ENCODE measurements at regions not wholly inside any gene's neighbourhood (a gene's known extent, or its start where the extent isn't known, plus 50 kb on each side); places are given as distances from the start of the nearest gene placed in this dataset.

DNA sequence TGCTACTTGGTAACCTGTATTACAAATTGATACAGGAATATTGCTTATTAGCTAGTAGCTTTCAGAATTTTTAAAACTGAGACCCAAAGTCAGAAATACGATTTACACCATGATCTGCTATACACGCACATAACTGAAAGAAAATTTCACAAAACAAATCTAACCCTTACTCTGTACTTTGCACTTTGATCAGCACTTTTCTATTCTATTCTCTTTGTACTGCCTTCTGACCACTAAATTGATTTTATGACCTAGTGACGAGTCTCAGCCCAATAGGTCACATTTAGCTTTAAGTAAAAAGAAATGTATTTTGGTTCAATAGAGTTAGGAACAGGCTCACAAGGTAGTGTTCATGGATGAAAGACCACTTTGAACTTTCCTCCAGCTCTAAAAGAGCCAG is 252.5 kb downstream of the TBX18 start:
- no peak overlapping the region for H3K4me3 ChIP-seq (ENCODE audit: low read depth, low read length)
- TF ChIP-seq CTCF (IDR thresholded peaks at IDR 0.05; ENCODE audit: borderline replicate concordance, insufficient read depth, low read depth, low read length): no peak

DNA sequence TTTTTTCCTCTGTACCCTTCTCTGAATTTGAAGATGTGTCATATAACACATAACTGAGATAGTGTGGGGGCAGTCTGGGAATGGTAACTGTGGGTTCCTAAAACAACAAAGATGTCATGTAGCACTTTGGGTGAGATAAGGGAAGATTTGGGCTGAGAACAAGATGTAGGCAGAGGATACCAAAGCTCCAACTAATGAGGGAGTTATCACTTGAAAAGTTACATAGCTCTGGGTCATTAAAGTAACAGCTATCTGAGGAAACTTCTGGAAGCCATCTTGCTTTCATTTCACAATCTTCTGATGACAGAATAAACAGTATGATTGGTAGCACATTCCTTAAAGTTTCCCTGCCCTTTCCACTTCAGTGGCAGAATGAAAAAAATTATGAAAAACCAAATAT is 255.4 kb downstream of the TBX18 start:
- H3K4me3 ChIP-seq (ENCODE audit: low read depth, low read length): no peak overlapping the region
- TF ChIP-seq CTCF (IDR thresholded peaks at IDR 0.05; ENCODE audit: borderline replicate concordance, insufficient read depth, low read depth, low read length): no peak

DNA sequence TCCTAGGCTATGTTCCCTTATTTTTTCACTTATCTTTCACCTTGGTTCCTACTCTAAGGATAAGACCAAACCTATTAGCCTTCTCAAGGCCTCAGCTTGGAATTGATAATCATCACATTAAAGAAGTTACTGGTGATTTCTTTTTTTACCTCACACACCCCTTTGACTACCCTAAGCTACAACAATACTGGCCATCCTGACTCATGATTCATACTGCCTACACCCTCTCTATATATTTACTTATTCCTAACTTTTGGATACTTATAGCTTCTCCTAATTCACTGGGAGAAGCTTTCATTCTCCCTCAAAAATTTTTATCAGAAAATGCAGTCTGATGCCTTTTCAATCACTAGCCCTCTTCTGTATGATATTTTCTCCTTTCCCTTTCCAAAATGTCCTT is 256.1 kb downstream of the TBX18 start:
- H3K4me3 ChIP-seq (ENCODE audit: low read depth, low read length): no peak overlapping the region
- TF ChIP-seq CTCF (IDR thresholded peaks at IDR 0.05; ENCODE audit: borderline replicate concordance, insufficient read depth, low read depth, low read length): no peak

DNA sequence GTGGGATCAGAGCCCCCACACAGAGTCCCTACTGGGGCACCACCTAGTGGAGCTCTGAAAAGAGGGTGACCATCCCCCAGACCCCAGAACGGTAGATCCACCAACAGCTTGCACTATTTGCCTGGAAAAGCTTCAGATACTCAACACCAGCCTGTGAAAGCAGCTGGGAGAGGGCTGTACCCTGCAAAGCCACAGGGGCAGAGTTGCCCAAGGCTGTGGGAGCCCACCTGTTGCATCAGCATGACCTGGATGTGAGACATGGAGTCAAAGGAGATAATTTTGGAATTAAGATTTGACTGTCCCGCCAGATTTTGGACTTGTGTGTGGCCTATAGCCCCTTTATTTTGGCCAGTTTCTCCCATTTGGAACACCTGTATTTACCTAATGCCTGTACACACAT is 260.4 kb downstream of the TBX18 start:
- no peak for TF ChIP-seq CTCF (IDR thresholded peaks at IDR 0.05; ENCODE audit: borderline replicate concordance, insufficient read depth, low read depth, low read length)
- no peak overlapping the region for H3K4me3 ChIP-seq (ENCODE audit: low read depth, low read length)

- H3K4me3 ChIP-seq (ENCODE audit: low read depth, low read length): no peak overlapping the region
- TF ChIP-seq CTCF (IDR thresholded peaks at IDR 0.05; ENCODE audit: borderline replicate concordance, insufficient read depth, low read depth, low read length): no peak
Observed at GRCh38 chr6:84501315-84501714, 263.1 kb downstream of the TBX18 start.

GRCh38 chr6:84500726-84501125 is 263.7 kb downstream of the TBX18 start:
- H3K4me3 ChIP-seq (ENCODE audit: low read depth, low read length): no peak overlapping the region
- no peak for TF ChIP-seq CTCF (IDR thresholded peaks at IDR 0.05; ENCODE audit: borderline replicate concordance, insufficient read depth, low read depth, low read length)

DNA sequence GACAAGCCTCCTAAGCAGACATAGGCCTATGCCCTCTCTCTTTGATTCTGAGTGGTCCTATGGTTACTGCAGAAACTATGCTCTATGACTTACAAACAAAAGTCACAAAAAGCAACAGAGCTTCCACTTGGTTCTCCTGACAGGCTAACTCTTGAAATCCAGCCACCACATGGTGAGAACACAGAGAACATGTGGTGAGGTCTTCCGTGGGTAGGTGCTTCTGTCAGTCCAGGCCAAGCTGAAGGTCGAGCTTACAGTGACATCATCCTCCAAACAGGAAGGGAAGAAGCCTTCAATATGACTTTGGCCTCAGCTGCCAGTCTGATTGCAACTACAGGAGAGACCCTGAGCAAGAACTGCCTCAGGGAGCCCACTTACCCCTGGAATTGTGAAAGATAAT is 265.5 kb downstream of the TBX18 start:
- H3K4me3 ChIP-seq (ENCODE audit: low read depth, low read length): no peak overlapping the region
- no peak for TF ChIP-seq CTCF (IDR thresholded peaks at IDR 0.05; ENCODE audit: borderline replicate concordance, insufficient read depth, low read depth, low read length)
